T-helper 2 cell treated with Interferon-gamma antibody and Interleukin-4, amounts not matched to agents 5 μg/mL and 100 μg/mL, for 36 hours (primary cell): ENCODE measurements at regions not wholly inside any gene's neighbourhood (a gene's known extent, or its start where the extent isn't known, plus 50 kb on each side); places are given as distances from the start of the nearest gene placed in this dataset.

ENCODE experiments used
- DNase-seq: peaks from one replicate; pipeline ENCODE4 v3.0.0; 2021; ENCODE audit warnings: low spot score
- H3K27ac Mint-ChIP-seq: one replicate; pipeline ENCODE4 v1.8.0; 2021; ENCODE audit warnings: mild to moderate bottlenecking, mixed read lengths
- H3K27me3 Mint-ChIP-seq: one replicate; pipeline ENCODE4 v1.8.0; 2021; ENCODE audit warnings: low read depth, mixed read lengths
- H3K36me3 Mint-ChIP-seq: one replicate; pipeline ENCODE4 v1.8.0; 2021; ENCODE audit warnings: low read depth, mixed read lengths
- H3K4me1 Mint-ChIP-seq: one replicate; pipeline ENCODE4 v1.8.0; 2021; ENCODE audit warnings: low read depth, mixed read lengths
- H3K4me3 Mint-ChIP-seq: one replicate; pipeline ENCODE4 v1.8.0; 2022; ENCODE audit warnings: mild to moderate bottlenecking, moderate library complexity, mixed read lengths
- H3K9me3 Mint-ChIP-seq: one replicate; pipeline ENCODE4 v1.8.0; 2021; ENCODE audit warnings: mixed read lengths

DNA sequence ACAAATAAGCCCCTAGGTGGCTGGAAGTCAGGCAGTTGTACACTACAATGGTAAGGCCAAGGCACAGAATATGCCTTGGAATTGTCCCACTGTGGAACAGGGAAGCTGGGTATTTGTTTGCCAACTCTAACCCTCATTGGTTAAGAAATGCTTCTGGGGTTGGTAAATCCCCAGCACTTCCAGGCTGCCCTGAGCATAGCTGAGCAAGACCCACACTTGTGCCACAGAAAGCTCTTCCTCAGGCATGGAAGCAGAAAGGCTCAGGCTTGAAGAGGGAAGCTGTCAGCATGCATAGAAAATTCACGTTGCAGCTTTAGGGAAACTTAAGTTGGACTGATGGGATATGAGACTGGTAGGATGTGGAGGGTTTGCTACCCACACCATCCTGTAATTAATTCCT lies 86.9 kb upstream of the PLCL2 start:
- Mint-ChIP-seq H3K36me3 (no peaks in the 10 kb centered on the region), H3K27me3 (no peaks in the 10 kb centered on the region), H3K4me1 (peaks cover 26% of the 10 kb centered on the region), H3K27ac (no peak overlapping the region), H3K9me3 (peaks cover 5% of the 10 kb centered on the region), H3K4me3 (no peak overlapping the region)
- DNase-seq: no peak

DNA sequence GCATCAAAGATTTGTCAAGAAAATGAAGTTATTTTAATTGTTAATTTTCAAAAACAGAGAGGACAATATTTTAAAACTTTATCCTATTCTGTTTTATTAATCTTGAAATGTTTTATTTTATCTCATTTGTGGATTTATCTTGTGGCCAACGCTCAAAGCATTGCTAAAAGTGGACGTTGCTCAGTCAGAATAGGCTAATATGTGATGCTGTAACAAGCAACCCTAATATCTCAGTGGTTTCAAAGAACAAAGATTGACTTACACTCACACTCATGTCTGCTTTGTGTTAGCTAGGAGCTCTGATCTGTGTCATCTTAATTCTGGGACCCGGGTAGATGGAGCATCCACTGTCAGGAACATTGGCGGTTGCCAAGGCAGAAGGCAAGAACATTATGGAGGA lies 86.0 kb upstream of the PLCL2 start:
- Mint-ChIP-seq H3K27me3 (peaks cover 3% of the 10 kb centered on the region), H3K4me3 (no peak overlapping the region), H3K27ac (no peak overlapping the region), H3K36me3 (no peaks in the 10 kb centered on the region), H3K4me1 (peaks cover 26% of the 10 kb centered on the region), H3K9me3 (peaks cover 5% of the 10 kb centered on the region)
- no peak for DNase-seq

DNA sequence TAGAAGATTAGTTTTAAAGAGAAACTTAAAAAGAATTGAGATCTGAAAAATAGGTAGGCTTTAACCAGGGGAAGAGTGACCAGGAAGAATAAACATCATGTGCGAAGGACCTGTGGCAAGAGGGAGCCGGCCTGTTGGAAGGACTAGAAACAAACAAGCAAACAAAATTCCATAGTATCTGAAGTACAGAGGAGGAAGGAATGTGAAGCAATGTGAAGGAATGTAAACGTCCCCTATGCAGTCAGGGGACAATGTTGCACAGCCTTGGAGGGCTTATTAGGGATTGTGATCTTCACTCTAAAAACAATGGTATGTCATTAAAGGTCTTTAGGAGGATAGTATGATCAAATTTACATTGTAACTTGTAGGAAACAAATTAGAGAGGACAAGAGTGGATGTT lies 84.4 kb upstream of the PLCL2 start:
- Mint-ChIP-seq H3K9me3 (peaks cover 5% of the 10 kb centered on the region), H3K27me3 (peaks cover 10% of the 10 kb centered on the region), H3K36me3 (no peaks in the 10 kb centered on the region), H3K27ac (peak overlapping the region; percentile 72), H3K4me3 (peak overlapping the region; percentile 41), H3K4me1 (peaks cover 26% of the 10 kb centered on the region)
- no peak for DNase-seq

DNA sequence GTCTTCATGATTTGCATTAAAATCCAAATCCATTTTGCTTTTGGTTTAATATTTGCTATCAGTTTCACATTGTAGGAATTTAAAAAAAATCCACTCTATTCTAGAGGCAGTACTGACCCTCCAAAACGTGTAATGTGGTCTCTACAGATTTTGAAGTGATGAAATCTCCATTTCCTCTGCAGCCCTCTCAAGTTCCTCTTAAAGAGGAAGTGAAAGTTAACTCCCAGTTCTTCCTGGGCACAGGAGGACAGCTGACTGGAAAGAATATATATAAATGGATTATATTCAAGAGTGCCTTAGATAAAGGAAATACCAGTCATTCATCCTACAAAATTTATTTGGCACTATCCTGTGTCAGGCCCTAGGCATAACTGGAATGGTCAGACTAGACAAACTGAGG lies 83.5 kb upstream of the PLCL2 start:
- Mint-ChIP-seq H3K36me3 (no peaks in the 10 kb centered on the region), H3K9me3 (peaks cover 5% of the 10 kb centered on the region), H3K27ac (no peak overlapping the region), H3K4me1 (peaks cover 26% of the 10 kb centered on the region), H3K4me3 (no peak overlapping the region), H3K27me3 (peaks cover 17% of the 10 kb centered on the region)
- DNase-seq: no peak

DNA sequence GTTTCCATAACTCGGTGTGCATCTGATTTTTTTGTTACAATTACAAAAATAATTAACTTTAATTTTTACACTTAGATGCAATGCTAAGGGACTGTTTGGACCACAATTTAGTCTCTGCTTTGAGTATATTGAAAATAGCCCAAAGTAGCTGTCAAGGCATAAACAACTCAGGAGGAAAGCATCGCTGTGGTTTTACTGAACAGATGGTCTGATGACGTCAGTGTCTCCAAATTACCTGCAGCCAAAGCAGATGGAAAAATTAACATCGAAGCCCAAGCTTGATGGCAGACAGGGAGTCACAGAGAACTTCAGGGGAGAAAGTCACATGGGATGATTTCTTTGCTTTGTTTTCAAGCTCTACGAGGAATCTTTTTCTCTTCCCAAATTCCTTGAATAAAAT lies 83.1 kb upstream of the PLCL2 start:
- Mint-ChIP-seq H3K27me3 (peaks cover 22% of the 10 kb centered on the region), H3K27ac (no peak overlapping the region), H3K36me3 (no peaks in the 10 kb centered on the region), H3K4me1 (peaks cover 23% of the 10 kb centered on the region), H3K9me3 (peaks cover 5% of the 10 kb centered on the region), H3K4me3 (no peak overlapping the region)
- no peak for DNase-seq

DNA sequence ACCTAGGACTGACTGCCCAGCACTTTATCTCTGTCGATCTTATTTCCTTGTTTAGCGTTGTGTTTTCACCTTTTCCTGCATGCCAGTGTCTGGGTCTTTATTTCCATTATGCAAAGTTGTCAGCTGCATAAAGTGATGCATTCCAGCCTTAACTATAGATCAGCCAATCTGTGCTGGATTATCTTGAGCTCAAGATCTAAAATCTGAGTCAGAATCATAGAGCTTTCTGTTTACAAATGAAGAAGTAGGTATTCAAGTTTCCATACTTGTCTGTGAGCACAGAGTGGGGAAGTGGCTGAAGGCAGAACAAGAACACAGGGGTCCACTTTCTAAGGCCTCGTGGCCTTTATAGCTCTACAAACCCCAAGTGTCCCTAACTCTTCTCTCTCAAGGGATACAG lies 82.4 kb upstream of the PLCL2 start:
- H3K27me3 Mint-ChIP-seq: peaks cover 27% of the 10 kb centered on the region
- no peak overlapping the region for H3K27ac Mint-ChIP-seq
- H3K4me3 Mint-ChIP-seq: no peak overlapping the region
- H3K9me3 Mint-ChIP-seq: peaks cover 5% of the 10 kb centered on the region
- H3K4me1 Mint-ChIP-seq: peaks cover 16% of the 10 kb centered on the region
- no peak for DNase-seq
- no peaks in the 10 kb centered on the region for H3K36me3 Mint-ChIP-seq

DNA sequence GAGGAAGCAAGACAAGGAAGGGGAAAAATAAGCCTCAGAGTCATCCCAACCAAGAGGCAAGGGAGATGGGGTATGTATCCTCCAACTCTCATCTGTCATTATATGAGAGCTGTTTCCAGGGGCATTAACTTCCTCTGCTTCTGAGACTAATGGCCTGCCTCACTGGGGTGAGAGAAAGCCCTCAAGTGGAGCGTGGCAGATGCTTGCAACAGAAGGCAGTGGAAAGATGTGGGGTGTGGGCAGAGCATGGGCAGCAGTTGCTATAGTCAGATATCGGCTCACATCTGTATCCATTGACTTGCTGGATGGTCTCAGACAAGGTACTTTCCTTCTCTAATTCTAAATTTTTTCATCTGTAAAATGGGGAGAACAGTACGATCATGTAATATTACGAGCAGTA lies 81.7 kb upstream of the PLCL2 start:
- Mint-ChIP-seq H3K4me1 (peaks cover 15% of the 10 kb centered on the region), H3K36me3 (no peaks in the 10 kb centered on the region), H3K27ac (no peak overlapping the region), H3K27me3 (peaks cover 32% of the 10 kb centered on the region), H3K4me3 (no peak overlapping the region), H3K9me3 (peaks cover 5% of the 10 kb centered on the region)
- DNase-seq: no peak

DNA sequence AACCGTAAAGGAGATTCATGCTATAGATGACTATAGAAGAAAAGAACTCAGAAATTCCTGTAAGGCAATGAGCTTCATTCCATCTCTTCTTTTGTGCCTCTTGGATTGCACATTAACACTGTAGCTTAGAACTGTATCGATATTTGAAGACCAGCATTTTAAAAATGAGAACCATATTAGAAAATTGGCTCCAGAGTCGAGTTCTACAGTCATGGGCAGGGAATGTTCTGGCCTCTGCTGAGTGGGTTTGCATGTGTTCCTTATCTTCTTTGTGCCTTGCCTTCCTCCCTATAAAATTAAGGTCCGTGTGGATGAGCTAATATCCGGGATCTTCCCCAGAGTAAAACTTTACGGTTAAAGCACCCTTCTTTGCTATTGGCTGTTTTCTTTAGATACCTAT lies 77.4 kb upstream of the PLCL2 start:
- H3K36me3 Mint-ChIP-seq: no peaks in the 10 kb centered on the region
- no peak for DNase-seq
- H3K27me3 Mint-ChIP-seq: peaks cover 48% of the 10 kb centered on the region
- H3K4me3 Mint-ChIP-seq: no peak overlapping the region
- no peaks in the 10 kb centered on the region for H3K9me3 Mint-ChIP-seq
- peaks cover 10% of the 10 kb centered on the region for H3K4me1 Mint-ChIP-seq
- no peak overlapping the region for H3K27ac Mint-ChIP-seq

DNA sequence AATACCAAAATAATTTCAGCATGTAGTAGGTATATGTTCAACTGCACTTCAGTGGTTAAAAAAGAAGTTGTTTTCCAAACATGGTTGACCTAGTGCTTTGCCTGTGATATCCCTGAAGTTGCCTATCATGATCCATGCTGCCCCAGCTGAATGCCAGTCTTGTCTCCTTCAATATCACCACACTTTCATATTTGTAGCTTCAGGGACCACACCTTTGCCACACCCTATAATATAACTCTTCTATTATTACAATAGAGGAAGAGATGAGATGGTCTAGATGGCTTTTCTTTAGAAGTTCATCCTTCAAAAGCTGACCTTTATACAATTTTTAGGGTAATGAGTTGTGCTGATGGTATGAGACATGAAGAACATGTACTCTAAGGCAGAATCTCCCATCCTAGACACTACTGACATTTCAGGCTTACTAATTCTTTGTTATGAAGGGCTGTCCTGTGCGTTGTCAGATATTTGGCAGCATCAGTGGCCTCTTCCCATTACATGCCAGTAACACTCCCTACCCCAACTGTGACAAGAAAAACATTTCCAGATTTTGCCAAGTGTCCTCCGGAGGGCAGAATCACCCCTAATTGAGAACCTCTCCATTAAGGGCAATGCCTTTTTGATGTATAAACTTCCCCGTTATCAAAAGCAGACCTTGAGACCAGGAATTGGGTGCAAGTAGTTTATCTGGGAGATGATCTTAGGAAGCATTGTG lies 76.2 kb upstream of the PLCL2 start:
- Mint-ChIP-seq H3K4me3 (no peak overlapping the region), H3K9me3 (no peaks in the 10 kb centered on the region), H3K36me3 (no peaks in the 10 kb centered on the region), H3K27me3 (peaks cover 50% of the 10 kb centered on the region), H3K27ac (no peak overlapping the region), H3K4me1 (peaks cover 8% of the 10 kb centered on the region)
- no peak for DNase-seq

DNA sequence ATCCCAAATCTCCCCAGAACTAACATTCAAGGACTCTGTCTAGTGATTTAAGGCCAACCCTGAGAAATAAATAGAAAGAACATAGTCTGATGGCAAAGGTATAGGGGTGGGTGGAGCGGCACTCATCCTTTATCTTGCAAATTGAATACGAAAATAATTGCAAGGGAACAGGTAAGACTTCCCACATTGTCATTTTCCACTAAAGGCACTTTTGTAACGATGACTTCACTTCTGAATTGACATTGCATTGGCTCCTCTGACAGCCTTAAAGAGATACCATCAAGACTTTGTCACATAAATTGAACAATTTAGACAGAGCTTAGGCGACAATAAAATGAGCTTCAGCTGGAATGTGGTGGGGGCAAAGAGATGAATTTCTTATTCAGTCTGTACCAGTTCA lies 75.3 kb upstream of the PLCL2 start:
- peaks cover 47% of the 10 kb centered on the region for H3K27me3 Mint-ChIP-seq
- DNase-seq: no peak
- H3K36me3 Mint-ChIP-seq: no peaks in the 10 kb centered on the region
- no peaks in the 10 kb centered on the region for H3K9me3 Mint-ChIP-seq
- peaks cover 8% of the 10 kb centered on the region for H3K4me1 Mint-ChIP-seq
- no peak overlapping the region for H3K27ac Mint-ChIP-seq
- no peak overlapping the region for H3K4me3 Mint-ChIP-seq

DNA sequence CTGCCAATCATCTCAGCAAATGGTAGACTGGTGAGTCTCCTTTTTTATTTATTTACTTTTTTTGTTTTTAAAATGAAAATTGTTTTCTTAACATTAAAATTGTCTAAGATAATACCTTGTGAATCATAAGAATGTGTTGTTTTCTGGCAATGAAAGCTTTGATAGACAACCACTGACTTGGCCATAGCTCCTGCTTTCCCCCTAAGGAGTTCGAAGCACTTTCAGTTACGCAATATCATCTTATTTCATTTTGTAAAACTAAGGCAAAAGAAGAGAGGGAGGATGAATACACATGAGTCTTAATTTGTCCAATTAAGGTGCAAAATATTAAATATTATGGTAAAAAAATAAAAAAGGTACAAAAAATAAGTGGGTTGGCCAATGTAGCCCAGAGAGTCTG lies 74.8 kb upstream of the PLCL2 start:
- peaks cover 42% of the 10 kb centered on the region for H3K27me3 Mint-ChIP-seq
- no peak overlapping the region for H3K27ac Mint-ChIP-seq
- H3K4me3 Mint-ChIP-seq: no peak overlapping the region
- no peaks in the 10 kb centered on the region for H3K36me3 Mint-ChIP-seq
- H3K9me3 Mint-ChIP-seq: no peaks in the 10 kb centered on the region
- no peak for DNase-seq
- peaks cover 8% of the 10 kb centered on the region for H3K4me1 Mint-ChIP-seq

DNA sequence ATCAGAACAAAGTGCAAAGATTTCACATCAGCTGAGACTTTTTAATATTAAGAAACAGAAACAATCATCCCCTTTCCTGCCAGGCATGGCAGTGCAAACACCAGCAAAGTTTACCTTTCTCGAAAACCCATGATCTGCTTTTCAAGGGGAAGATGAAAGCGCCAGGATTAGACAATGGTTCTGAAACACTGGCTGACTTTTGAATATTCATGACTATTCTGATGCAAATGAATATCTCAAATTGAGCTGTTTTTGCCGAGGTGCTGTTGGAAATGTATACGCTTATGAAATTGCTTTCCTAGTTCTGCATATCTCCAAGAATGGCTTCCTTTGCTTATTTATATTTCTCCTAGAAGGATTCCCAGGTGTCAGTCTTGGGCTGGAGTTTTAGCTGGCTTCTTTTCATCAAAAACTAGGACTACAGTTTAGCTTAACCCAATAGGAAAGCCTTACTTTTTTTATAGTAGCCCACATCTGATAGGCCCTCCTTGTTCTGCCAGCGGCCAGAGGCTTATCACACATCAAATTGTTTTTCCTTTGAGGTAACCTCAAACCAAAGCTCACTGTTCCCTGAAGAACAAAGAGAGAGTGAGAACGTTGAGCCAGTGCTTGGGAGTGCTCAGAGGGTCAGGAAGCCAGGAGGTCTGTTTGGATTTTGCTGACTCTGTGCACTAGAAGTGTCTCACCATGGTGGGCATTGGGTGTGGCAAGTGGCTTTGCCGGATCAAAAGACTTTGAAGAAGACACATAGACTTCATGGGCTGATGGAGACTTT lies 74.0 kb upstream of the PLCL2 start:
- H3K27ac Mint-ChIP-seq: no peak overlapping the region

DNA sequence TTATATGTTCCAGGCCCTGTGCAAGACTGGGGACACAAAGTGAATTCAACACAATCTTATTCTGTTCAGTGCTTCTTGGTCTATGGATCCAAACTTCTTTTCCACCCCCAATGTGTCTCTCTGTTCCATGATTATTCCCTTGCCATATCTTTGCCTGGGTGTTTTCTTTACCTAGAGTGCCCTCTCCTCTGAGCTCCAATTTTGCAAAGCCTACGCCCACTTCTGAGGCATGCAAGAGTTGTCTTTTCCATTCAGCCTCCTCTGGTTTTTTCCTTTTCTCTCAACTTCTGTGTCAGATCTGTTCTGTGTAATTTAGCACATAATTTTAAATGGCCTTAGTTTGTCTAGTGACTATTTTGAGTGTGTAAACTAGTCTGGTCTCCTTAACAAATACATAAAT lies 72.8 kb upstream of the PLCL2 start:
- peaks cover 8% of the 10 kb centered on the region for H3K4me1 Mint-ChIP-seq
- H3K36me3 Mint-ChIP-seq: no peaks in the 10 kb centered on the region
- no peak overlapping the region for H3K27ac Mint-ChIP-seq
- no peak overlapping the region for H3K4me3 Mint-ChIP-seq
- no peak for DNase-seq
- H3K9me3 Mint-ChIP-seq: no peaks in the 10 kb centered on the region
- peaks cover 32% of the 10 kb centered on the region for H3K27me3 Mint-ChIP-seq

More for the DNA sequence above, 74.0 kb upstream of the PLCL2 start:
- Mint-ChIP-seq H3K27me3 (peaks cover 43% of the 10 kb centered on the region), H3K4me3 (no peak overlapping the region), H3K36me3 (no peaks in the 10 kb centered on the region), H3K9me3 (no peaks in the 10 kb centered on the region), H3K4me1 (peaks cover 8% of the 10 kb centered on the region)
- DNase-seq: no peak

DNA sequence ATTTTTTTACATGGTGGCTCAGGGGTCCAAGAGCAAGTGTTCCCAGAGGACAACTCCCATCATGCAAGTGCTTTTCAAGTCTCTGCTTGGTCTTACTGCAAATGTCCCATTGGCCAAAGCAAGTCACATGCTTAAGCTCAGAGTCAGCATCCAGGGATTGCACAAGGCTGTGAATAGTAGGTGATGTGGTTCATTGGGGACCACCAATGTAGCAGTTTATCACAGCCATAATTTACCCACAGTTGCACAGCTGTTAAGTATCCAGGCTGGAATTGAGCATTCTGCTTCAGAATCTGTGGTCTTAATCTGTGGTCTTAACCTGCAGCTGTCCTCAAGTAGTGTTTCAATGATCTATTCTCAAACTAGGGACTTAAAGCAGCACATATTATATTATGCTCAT lies 71.4 kb upstream of the PLCL2 start:
- H3K36me3 Mint-ChIP-seq: no peaks in the 10 kb centered on the region
- DNase-seq: no peak
- no peak overlapping the region for H3K4me3 Mint-ChIP-seq

More for the DNA sequence above, 71.4 kb upstream of the PLCL2 start:
- Mint-ChIP-seq H3K27ac (no peak overlapping the region), H3K9me3 (no peaks in the 10 kb centered on the region), H3K27me3 (peaks cover 26% of the 10 kb centered on the region), H3K4me1 (peaks cover 8% of the 10 kb centered on the region)
